ENCODE measurements at regions not wholly inside any gene's neighbourhood (a gene's known extent, or its start where the extent isn't known, plus 50 kb on each side); places are given as distances from the start of the nearest gene placed in this dataset.

DNA sequence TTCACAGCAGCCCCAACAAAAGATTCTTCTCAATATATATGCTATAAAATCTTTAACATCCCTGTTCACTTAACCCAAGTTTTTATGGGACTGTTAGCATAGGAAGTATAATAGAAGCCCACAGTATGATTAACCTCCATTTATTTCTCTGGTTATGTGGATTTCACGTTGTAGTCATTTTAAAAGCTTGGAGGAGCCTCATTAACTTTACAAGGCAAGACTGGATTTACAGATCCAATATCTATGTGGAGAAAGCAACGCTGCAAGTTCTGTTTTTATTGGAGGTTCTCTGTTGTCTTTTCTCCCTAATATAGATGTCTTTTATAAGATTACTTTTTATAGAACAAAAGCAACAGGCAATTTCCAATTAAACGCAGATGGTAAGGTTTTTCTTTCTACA is 114.9 kb upstream of the SYT4 start:
- TF ChIP-seq NR3C1 (CRISPR knock-in tag; conservative IDR thresholded peaks at IDR 0.05; ENCODE audit: low read depth), result no peak
- TF ChIP-seq ZNF317 (CRISPR knock-in tag; IDR thresholded peaks at IDR 0.05; ENCODE audit: borderline replicate concordance, low read depth), result no peak
- TF ChIP-seq, protein P1, sequence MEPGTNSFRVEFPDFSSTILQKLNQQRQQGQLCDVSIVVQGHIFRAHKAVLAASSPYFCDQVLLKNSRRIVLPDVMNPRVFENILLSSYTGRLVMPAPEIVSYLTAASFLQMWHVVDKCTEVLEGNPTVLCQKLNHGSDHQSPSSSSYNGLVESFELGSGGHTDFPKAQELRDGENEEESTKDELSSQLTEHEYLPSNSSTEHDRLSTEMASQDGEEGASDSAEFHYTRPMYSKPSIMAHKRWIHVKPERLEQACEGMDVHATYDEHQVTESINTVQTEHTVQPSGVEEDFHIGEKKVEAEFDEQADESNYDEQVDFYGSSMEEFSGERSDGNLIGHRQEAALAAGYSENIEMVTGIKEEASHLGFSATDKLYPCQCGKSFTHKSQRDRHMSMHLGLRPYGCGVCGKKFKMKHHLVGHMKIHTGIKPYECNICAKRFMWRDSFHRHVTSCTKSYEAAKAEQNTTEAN (CRISPR knock-in tag; IDR thresholded peaks at IDR 0.05), result no peak
- TF ChIP-seq ETV6 (CRISPR knock-in tag; IDR thresholded peaks at IDR 0.05), result no peak
- no peak for TF ChIP-seq GABPB1 (CRISPR knock-in tag; IDR thresholded peaks at IDR 0.05)
- TF ChIP-seq, protein P2, sequence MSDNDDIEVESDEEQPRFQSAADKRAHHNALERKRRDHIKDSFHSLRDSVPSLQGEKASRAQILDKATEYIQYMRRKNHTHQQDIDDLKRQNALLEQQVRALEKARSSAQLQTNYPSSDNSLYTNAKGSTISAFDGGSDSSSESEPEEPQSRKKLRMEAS (CRISPR knock-in tag; IDR thresholded peaks at IDR 0.05), result no peak
- TF ChIP-seq ZNF263 (CRISPR knock-in tag; IDR thresholded peaks at IDR 0.05; ENCODE audit: low read depth), result no peak
- no peak for TF ChIP-seq JAZF1 (CRISPR knock-in tag; IDR thresholded peaks at IDR 0.05)
- no peak for TF ChIP-seq SMAD3 (CRISPR knock-in tag; IDR thresholded peaks at IDR 0.05; ENCODE audit: borderline replicate concordance)
- no peak for TF ChIP-seq SMAD4 (CRISPR knock-in tag; IDR thresholded peaks at IDR 0.05)
- TF ChIP-seq RORB (CRISPR knock-in tag; IDR thresholded peaks at IDR 0.05), result no peak
- CTCF ChIA-PET, result interaction anchor here (0.6 kb wide), 1 partner anchor 796 kb away, joined by 3 read pairs; no protein-coding TSS in a partner anchor
- H3K4me3 Mint-ChIP-seq, result no peak overlapping the region
- POLR2A ChIA-PET, result no interaction called here
- DNase-seq (ENCODE audit: low spot score), result no peak
- H3K4me1 Mint-ChIP-seq, result peaks cover 5% of the 10 kb centered on the region
- no peak for ATAC-seq
- no peak overlapping the region for H3K27ac Mint-ChIP-seq
- no peaks in the 10 kb centered on the region for H3K27me3 Mint-ChIP-seq (ENCODE audit: low read depth)
- no peaks in the 10 kb centered on the region for H3K36me3 Mint-ChIP-seq
- no peaks in the 10 kb centered on the region for H3K9me3 Mint-ChIP-seq

DNA sequence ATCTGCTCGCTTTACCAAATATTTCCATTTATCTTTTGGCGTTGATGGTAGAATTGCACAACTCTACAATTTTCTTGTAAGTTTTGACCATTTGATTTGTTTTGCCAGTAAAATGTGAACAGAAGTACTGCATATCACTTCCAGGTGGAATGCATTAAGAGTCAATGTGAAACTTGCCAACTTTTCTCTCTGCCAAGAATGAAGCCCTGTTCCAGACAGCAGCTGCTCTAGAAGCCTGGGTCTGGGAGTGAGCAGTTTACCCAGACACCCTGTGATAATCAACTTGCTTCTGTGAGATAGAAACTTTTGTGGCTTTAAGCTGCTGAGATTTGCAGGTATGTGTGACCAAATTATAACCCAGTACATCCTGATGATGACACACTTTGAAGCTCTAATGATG is 115.9 kb upstream of the SYT4 start:
- no peaks in the 10 kb centered on the region for H3K9me3 Mint-ChIP-seq
- peaks cover 5% of the 10 kb centered on the region for H3K4me1 Mint-ChIP-seq
- no peak overlapping the region for H3K4me3 Mint-ChIP-seq
- TF ChIP-seq, protein P3, sequence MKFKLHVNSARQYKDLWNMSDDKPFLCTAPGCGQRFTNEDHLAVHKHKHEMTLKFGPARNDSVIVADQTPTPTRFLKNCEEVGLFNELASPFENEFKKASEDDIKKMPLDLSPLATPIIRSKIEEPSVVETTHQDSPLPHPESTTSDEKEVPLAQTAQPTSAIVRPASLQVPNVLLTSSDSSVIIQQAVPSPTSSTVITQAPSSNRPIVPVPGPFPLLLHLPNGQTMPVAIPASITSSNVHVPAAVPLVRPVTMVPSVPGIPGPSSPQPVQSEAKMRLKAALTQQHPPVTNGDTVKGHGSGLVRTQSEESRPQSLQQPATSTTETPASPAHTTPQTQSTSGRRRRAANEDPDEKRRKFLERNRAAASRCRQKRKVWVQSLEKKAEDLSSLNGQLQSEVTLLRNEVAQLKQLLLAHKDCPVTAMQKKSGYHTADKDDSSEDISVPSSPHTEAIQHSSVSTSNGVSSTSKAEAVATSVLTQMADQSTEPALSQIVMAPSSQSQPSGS (CRISPR knock-in tag; IDR thresholded peaks at IDR 0.05; ENCODE audit: borderline replicate concordance, low read depth), result no peak
- no peak for TF ChIP-seq NR3C1 (CRISPR knock-in tag; conservative IDR thresholded peaks at IDR 0.05; ENCODE audit: low read depth)
- TF ChIP-seq TEAD1 (CRISPR knock-in tag; IDR thresholded peaks at IDR 0.05), result no peak
- TF ChIP-seq ZNF317 (CRISPR knock-in tag; IDR thresholded peaks at IDR 0.05; ENCODE audit: borderline replicate concordance, low read depth), result no peak
- TF ChIP-seq, protein P4, sequence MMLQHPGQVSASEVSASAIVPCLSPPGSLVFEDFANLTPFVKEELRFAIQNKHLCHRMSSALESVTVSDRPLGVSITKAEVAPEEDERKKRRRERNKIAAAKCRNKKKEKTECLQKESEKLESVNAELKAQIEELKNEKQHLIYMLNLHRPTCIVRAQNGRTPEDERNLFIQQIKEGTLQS (CRISPR knock-in tag; conservative IDR thresholded peaks at IDR 0.05), result no peak
- no peaks in the 10 kb centered on the region for H3K27me3 Mint-ChIP-seq (ENCODE audit: low read depth)
- H3K36me3 Mint-ChIP-seq, result no peaks in the 10 kb centered on the region
- H3K27ac Mint-ChIP-seq, result no peak overlapping the region
- ATAC-seq, result no peak
- CTCF ChIA-PET, result no interaction called here
- POLR2A ChIA-PET, result no interaction called here
- DNase-seq (ENCODE audit: low spot score), result no peak

DNA sequence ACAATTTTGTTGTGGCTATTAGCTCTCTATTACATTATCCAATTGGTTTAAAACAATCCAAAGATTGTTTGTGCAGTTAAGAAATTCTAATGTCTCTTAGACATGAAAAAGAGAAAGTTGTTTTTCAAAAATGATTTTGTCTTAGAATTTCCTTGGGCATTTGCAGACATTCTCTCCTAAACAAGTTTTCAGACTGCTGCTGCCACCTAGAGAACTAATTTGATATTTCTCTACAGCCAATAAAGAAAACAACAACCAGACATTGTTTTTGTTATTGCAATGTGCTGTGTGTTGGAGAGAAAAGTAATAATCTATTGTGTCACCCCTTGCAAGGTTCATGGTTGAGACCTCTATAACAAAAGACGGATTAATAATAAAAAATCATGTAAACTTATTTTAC is 119.0 kb upstream of the SYT4 start:
- CTCF ChIA-PET, result interaction anchor here (1.1 to 1.6 kb wide), 3 partner anchors 25 to 800 kb away, joined by 3 to 8 read pairs (median 3); no protein-coding TSS in a partner anchor
- H3K9me3 Mint-ChIP-seq, result peaks cover 19% of the 10 kb centered on the region
- no peak overlapping the region for H3K27ac Mint-ChIP-seq
- DNase-seq (ENCODE audit: low spot score) (no peak), ATAC-seq (peak; percentile 51)
- no peaks in the 10 kb centered on the region for H3K27me3 Mint-ChIP-seq (ENCODE audit: low read depth)
- H3K4me3 Mint-ChIP-seq, result no peak overlapping the region
- POLR2A ChIA-PET, result no interaction called here
- no peaks in the 10 kb centered on the region for H3K36me3 Mint-ChIP-seq
- H3K4me1 Mint-ChIP-seq, result peaks cover 5% of the 10 kb centered on the region
- TF ChIP-seq, protein P5, sequence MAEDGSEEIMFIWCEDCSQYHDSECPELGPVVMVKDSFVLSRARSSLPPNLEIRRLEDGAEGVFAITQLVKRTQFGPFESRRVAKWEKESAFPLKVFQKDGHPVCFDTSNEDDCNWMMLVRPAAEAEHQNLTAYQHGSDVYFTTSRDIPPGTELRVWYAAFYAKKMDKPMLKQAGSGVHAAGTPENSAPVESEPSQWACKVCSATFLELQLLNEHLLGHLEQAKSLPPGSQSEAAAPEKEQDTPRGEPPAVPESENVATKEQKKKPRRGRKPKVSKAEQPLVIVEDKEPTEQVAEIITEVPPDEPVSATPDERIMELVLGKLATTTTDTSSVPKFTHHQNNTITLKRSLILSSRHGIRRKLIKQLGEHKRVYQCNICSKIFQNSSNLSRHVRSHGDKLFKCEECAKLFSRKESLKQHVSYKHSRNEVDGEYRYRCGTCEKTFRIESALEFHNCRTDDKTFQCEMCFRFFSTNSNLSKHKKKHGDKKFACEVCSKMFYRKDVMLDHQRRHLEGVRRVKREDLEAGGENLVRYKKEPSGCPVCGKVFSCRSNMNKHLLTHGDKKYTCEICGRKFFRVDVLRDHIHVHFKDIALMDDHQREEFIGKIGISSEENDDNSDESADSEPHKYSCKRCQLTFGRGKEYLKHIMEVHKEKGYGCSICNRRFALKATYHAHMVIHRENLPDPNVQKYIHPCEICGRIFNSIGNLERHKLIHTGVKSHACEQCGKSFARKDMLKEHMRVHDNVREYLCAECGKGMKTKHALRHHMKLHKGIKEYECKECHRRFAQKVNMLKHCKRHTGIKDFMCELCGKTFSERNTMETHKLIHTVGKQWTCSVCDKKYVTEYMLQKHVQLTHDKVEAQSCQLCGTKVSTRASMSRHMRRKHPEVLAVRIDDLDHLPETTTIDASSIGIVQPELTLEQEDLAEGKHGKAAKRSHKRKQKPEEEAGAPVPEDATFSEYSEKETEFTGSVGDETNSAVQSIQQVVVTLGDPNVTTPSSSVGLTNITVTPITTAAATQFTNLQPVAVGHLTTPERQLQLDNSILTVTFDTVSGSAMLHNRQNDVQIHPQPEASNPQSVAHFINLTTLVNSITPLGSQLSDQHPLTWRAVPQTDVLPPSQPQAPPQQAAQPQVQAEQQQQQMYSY (CRISPR knock-in tag; IDR thresholded peaks at IDR 0.05), result no peak
- no peak for TF ChIP-seq TCF7 (CRISPR knock-in tag; IDR thresholded peaks at IDR 0.05; ENCODE audit: low read depth)
- no peak for TF ChIP-seq TEAD4 (CRISPR knock-in tag; IDR thresholded peaks at IDR 0.05)
- TF ChIP-seq, protein P1 (CRISPR knock-in tag; IDR thresholded peaks at IDR 0.05), result no peak
- no peak for TF ChIP-seq CBFB (CRISPR knock-in tag; IDR thresholded peaks at IDR 0.05; ENCODE audit: low read depth)
- TF ChIP-seq, protein P6, sequence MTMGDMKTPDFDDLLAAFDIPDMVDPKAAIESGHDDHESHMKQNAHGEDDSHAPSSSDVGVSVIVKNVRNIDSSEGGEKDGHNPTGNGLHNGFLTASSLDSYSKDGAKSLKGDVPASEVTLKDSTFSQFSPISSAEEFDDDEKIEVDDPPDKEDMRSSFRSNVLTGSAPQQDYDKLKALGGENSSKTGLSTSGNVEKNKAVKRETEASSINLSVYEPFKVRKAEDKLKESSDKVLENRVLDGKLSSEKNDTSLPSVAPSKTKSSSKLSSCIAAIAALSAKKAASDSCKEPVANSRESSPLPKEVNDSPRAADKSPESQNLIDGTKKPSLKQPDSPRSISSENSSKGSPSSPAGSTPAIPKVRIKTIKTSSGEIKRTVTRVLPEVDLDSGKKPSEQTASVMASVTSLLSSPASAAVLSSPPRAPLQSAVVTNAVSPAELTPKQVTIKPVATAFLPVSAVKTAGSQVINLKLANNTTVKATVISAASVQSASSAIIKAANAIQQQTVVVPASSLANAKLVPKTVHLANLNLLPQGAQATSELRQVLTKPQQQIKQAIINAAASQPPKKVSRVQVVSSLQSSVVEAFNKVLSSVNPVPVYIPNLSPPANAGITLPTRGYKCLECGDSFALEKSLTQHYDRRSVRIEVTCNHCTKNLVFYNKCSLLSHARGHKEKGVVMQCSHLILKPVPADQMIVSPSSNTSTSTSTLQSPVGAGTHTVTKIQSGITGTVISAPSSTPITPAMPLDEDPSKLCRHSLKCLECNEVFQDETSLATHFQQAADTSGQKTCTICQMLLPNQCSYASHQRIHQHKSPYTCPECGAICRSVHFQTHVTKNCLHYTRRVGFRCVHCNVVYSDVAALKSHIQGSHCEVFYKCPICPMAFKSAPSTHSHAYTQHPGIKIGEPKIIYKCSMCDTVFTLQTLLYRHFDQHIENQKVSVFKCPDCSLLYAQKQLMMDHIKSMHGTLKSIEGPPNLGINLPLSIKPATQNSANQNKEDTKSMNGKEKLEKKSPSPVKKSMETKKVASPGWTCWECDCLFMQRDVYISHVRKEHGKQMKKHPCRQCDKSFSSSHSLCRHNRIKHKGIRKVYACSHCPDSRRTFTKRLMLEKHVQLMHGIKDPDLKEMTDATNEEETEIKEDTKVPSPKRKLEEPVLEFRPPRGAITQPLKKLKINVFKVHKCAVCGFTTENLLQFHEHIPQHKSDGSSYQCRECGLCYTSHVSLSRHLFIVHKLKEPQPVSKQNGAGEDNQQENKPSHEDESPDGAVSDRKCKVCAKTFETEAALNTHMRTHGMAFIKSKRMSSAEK (CRISPR knock-in tag; IDR thresholded peaks at IDR 0.05; ENCODE audit: borderline replicate concordance), result no peak
- TF ChIP-seq ELF4 (CRISPR knock-in tag; IDR thresholded peaks at IDR 0.05; ENCODE audit: low read depth), result no peak
